ENCODE measurements at regions not wholly inside any gene's neighbourhood (a gene's known extent, or its start where the extent isn't known, plus 50 kb on each side); places are given as distances from the start of the nearest gene placed in this dataset.

DNA sequence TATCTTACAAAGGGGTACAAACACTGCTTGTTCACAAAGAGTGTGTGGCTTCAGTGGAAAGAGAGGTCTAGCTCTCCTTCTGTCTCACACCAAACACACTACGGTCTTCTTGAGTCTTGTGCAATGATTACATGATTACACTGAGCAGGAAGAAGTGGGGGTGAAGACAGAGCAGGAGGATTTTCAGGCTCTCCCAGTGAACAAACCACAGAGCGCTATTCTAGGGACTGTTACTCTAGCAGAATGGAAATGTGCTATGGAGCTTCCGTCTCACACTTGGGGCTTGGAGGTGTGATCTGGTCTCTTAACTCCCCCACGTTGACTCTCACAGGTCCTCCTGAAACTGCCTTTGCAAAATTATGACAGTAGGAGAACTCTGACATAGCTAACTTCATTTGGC is 203.4 kb downstream of the MYLK4 start:
- TF ChIP-seq ZNF274 (IDR thresholded peaks at IDR 0.05; ENCODE audit: low read depth, low read length) (no peak), YY1 (IDR thresholded peaks at IDR 0.05; ENCODE audit: insufficient read depth, insufficient read length) (no peak), SUZ12 (IDR thresholded peaks at IDR 0.05; ENCODE audit: extremely low read depth, insufficient read depth, insufficient read length) (no peak)

Data from NT2/D1 (cell line).